Breast epithelium (tissue), 4 donors: ENCODE measurements at regions not wholly inside any gene's neighbourhood (a gene's known extent, or its start where the extent isn't known, plus 50 kb on each side); places are given as distances from the start of the nearest gene placed in this dataset.

Experiments
- DNase-seq, 2 donors: peaks; one replicate each; pipeline ENCODE4 v3.0.0-alpha.2; 2019; ENCODE audit warnings: low spot score in 2 of 2
- H3K27ac ChIP-seq, 2 donors: fragments of 200-600 bp; sonication (generic) in 1 of 2; one replicate each; pipeline ENCODE4 v1.5.1; 2016 to 2019; ENCODE audit warnings: mild to moderate bottlenecking in 1 of 2
- H3K27me3 ChIP-seq, 2 donors: fragments of 200-600 bp; sonication (generic) in 1 of 2; one replicate each; pipeline versions ENCODE4 v1.5.1 to v1.6.0; 2017 to 2019; ENCODE audit warnings: control low read depth in 1 of 2, mild to moderate bottlenecking in 1 of 2
- H3K36me3 ChIP-seq: fragments of 200-600 bp; one replicate; pipeline ENCODE4 v1.5.1; 2019
- H3K4me1 ChIP-seq, 2 donors: fragments of 200-600 bp; sonication (generic); one replicate each; pipeline ENCODE4 v1.5.1; 2016 to 2019; ENCODE audit warnings: control low read depth in 1 of 2
- H3K4me3 ChIP-seq, 3 donors: fragments of 200-600 bp; sonication (generic); 1 replicate in 2 of 3; 2 replicates in 1 of 3; pipeline ENCODE4 v1.5.1; 2016 to 2019; ENCODE audit warnings: mild to moderate bottlenecking in 3 of 3, moderate library complexity in 2 of 3
- H3K9me3 ChIP-seq, 2 donors: fragments of 200-600 bp; sonication (generic) in 1 of 2; one replicate each; pipeline ENCODE4 v1.5.1; 2016 to 2019; ENCODE audit warnings: control low read depth in 1 of 2
- POLR2A ChIP-seq: fragments of 450-650 bp; IDR thresholded peaks from one replicate; pipeline ENCODE4 v1.6.1; 2016; ENCODE audit warnings: antibody characterized with exemption, mild to moderate bottlenecking, moderate library complexity
- POLR2AphosphoS5 ChIP-seq, 3 donors: sonication (generic); formaldehyde crosslinking; IDR thresholded peaks; one replicate each; pipeline ENCODE4 v1.6.1; 2017; ENCODE audit warnings: antibody characterized with exemption in 3 of 3
- intact Hi-C: fragments of 100-400 bp; cut with DNase I; formaldehyde crosslinking; loops from one replicate; pipeline ENCODE4 v1.15.1; 2023; ENCODE audit warnings: low total_unique reads
- TF ChIP-seq, protein P1 (sequence below), 3 donors: fragments of 450-650 bp; IDR thresholded peaks; one replicate each; pipeline ENCODE4 v1.5.1; 2016 to 2017; ENCODE audit warnings: antibody characterized with exemption in 3 of 3, mild to moderate bottlenecking in 3 of 3, moderate library complexity in 3 of 3

GRCh38 chr6:85771455-85771854 is 128.8 kb upstream of the SYNCRIP start:
- H3K27ac ChIP-seq: no peak overlapping the region
- H3K4me1 ChIP-seq: no peaks in the 10 kb centered on the region
- H3K4me3 ChIP-seq: no peak overlapping the region
- intact Hi-C loops: loop anchor here (10.0 kb wide), 1 partner anchor 643 kb away; no protein-coding TSS in a partner anchor
- H3K27me3 ChIP-seq: no peaks in the 10 kb centered on the region
- H3K36me3 ChIP-seq: no peaks in the 10 kb centered on the region
- no peak for DNase-seq
- peaks cover 0 to 5% of the 10 kb centered on the region in 2 donors for H3K9me3 ChIP-seq
- TF ChIP-seq, protein P1, sequence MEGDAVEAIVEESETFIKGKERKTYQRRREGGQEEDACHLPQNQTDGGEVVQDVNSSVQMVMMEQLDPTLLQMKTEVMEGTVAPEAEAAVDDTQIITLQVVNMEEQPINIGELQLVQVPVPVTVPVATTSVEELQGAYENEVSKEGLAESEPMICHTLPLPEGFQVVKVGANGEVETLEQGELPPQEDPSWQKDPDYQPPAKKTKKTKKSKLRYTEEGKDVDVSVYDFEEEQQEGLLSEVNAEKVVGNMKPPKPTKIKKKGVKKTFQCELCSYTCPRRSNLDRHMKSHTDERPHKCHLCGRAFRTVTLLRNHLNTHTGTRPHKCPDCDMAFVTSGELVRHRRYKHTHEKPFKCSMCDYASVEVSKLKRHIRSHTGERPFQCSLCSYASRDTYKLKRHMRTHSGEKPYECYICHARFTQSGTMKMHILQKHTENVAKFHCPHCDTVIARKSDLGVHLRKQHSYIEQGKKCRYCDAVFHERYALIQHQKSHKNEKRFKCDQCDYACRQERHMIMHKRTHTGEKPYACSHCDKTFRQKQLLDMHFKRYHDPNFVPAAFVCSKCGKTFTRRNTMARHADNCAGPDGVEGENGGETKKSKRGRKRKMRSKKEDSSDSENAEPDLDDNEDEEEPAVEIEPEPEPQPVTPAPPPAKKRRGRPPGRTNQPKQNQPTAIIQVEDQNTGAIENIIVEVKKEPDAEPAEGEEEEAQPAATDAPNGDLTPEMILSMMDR (IDR thresholded peaks at IDR 0.05): no peak
- TF ChIP-seq POLR2A (no peak), POLR2AphosphoS5 (IDR thresholded peaks at IDR 0.05) (no peak)

DNA sequence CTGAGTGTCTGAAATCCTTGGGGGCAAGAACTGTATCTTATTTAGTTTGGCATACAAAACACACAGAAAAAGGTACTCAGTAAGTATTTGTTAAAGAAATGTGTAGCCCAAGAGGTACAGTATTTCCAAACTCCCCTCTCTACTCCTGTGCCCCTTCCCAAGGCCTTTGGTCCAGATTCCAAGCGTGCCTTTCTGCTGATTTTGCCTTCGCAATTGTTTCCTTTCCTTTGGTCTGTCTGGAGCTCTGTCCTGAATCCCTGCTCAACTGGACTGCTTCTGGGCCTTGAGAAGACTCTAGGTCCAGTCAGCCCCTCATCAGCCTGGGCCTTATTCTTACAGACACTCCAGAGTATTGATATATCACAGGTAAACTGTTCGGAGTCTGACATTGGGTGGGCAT is 122.2 kb upstream of the SYNCRIP start:
- no peak for TF ChIP-seq POLR2AphosphoS5 (IDR thresholded peaks at IDR 0.05)
- TF ChIP-seq, protein P1 (IDR thresholded peaks at IDR 0.05): no peak
- TF ChIP-seq POLR2A: no peak

DNA sequence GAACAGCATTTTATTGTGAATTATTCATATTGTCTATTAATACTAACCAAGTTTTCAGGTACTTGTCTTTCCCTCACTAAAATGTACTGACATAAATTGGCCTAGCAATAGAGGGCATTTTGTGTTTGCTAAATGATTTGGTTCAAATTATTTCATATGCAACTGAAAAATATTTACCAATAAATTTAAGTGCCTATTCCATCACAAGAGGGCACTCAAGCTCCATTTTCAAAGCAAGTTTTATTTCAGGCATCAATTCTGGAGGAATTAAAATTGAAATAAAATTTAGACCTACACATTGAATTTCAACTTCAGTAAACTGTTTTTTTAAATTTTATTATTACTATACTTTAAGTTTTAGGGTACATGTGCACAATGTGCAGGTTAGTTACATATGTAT is 114.3 kb upstream of the SYNCRIP start:
- Histone ChIP-seq H3K9me3 (no peaks in the 10 kb centered on the region), H3K36me3 (no peaks in the 10 kb centered on the region), H3K4me3 (no peak overlapping the region), H3K27ac (no peak overlapping the region), H3K4me1 (no peaks in the 10 kb centered on the region), H3K27me3 (no peaks in the 10 kb centered on the region)
- no peak for DNase-seq
- intact Hi-C loops: no loop called here
- TF ChIP-seq POLR2A (no peak), POLR2AphosphoS5 (IDR thresholded peaks at IDR 0.05) (no peak)
- TF ChIP-seq, protein P1 (IDR thresholded peaks at IDR 0.05): peak in 2 of 3 donors; percentile 18 to 29

More for the DNA sequence above, 122.2 kb upstream of the SYNCRIP start:
- no peak overlapping the region for H3K27ac ChIP-seq
- no peaks in the 10 kb centered on the region for H3K27me3 ChIP-seq
- DNase-seq: no peak
- H3K4me1 ChIP-seq: no peaks in the 10 kb centered on the region
- no peak overlapping the region for H3K4me3 ChIP-seq
- intact Hi-C loops: no loop called here
- no peaks in the 10 kb centered on the region for H3K36me3 ChIP-seq
- H3K9me3 ChIP-seq: no peaks in the 10 kb centered on the region

DNA sequence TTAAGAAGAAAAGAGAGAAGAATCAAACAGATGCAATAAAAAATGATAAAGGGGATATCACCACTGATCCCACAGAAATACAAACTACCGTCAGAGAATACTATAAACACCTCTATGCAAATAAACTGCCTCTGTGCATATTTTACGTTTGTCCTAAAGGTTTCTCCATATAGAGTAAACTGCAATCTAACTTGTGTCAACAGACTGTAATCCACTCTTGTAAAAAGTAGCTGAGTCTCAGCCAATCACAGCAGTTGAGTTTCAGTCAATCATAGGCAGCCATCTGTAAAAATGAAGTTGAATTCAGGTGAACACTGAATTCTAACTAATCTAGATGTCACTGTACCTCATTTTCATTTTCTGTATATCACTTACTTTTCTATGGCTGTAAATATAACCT is 112.2 kb upstream of the SYNCRIP start:
- no peak for DNase-seq
- H3K27me3 ChIP-seq: no peaks in the 10 kb centered on the region
- TF ChIP-seq, protein P1 (IDR thresholded peaks at IDR 0.05): no peak
- TF ChIP-seq POLR2AphosphoS5 (IDR thresholded peaks at IDR 0.05): no peak
- no peak for TF ChIP-seq POLR2A
- intact Hi-C loops: no loop called here
- no peak overlapping the region for H3K4me3 ChIP-seq
- no peaks in the 10 kb centered on the region for H3K9me3 ChIP-seq
- H3K27ac ChIP-seq: no peak overlapping the region
- H3K36me3 ChIP-seq: no peaks in the 10 kb centered on the region
- H3K4me1 ChIP-seq: no peaks in the 10 kb centered on the region

- H3K27ac ChIP-seq: no peak overlapping the region
- H3K27me3 ChIP-seq: no peaks in the 10 kb centered on the region
- H3K36me3 ChIP-seq: no peaks in the 10 kb centered on the region
- H3K9me3 ChIP-seq: no peaks in the 10 kb centered on the region
- DNase-seq: no peak
- TF ChIP-seq POLR2A: no peak
- no peak for TF ChIP-seq POLR2AphosphoS5 (IDR thresholded peaks at IDR 0.05)
- TF ChIP-seq, protein P1 (IDR thresholded peaks at IDR 0.05): no peak
- intact Hi-C loops: no loop called here
- H3K4me3 ChIP-seq: no peak overlapping the region
- no peaks in the 10 kb centered on the region for H3K4me1 ChIP-seq
Measured at GRCh38 chr6:85752602-85753001, 109.9 kb upstream of the SYNCRIP start.
